ENCODE measurements at regions not wholly inside any gene's neighbourhood (a gene's known extent, or its start where the extent isn't known, plus 50 kb on each side); places are given as distances from the start of the nearest gene placed in this dataset.

- Histone ChIP-seq H3K36me3 (no peaks in the 10 kb centered on the region), H3K4me1 (no peaks in the 10 kb centered on the region), H3K27me3 (no peaks in the 10 kb centered on the region), H3K4me3 (no peak overlapping the region), H3K9me3 (no peaks in the 10 kb centered on the region), H3K27ac (no peak overlapping the region)
- no peak for ATAC-seq
- DNase-seq, result no peak
- intact Hi-C loops (cut with DNase I), result no loop called here
- no peak for TF ChIP-seq CTCF (IDR thresholded peaks at IDR 0.05)
- no peak for TF ChIP-seq POLR2A (IDR thresholded peaks at IDR 0.05)
- 83% methylated on average over 1 of the region's 1 CpG for WGBS (ENCODE audit: insufficient coverage, low coverage, low lambda C conversion rate, missing lambda C conversion rate)
Measured at GRCh38 chr4:35950442-35950841, 293.9 kb downstream of the ARAP2 start.

- WGBS (ENCODE audit: insufficient coverage, low coverage, low lambda C conversion rate, missing lambda C conversion rate), result 58% methylated on average over 2 of the region's 2 CpGs
- H3K36me3 ChIP-seq, result no peaks in the 10 kb centered on the region
Measured at GRCh38 chr4:35952751-35953150, 291.6 kb downstream of the ARAP2 start.

GRCh38 chr4:35963383-35963782 is 280.9 kb downstream of the ARAP2 start:
- H3K27ac ChIP-seq, result no peak overlapping the region
- DNase-seq (no peak), ATAC-seq (no peak)
- H3K4me1 ChIP-seq, result no peaks in the 10 kb centered on the region
- H3K27me3 ChIP-seq, result no peaks in the 10 kb centered on the region
- no peak overlapping the region for H3K4me3 ChIP-seq
- TF ChIP-seq POLR2A (IDR thresholded peaks at IDR 0.05) (no peak), CTCF (IDR thresholded peaks at IDR 0.05) (no peak)
- H3K9me3 ChIP-seq, result no peaks in the 10 kb centered on the region
- no peaks in the 10 kb centered on the region for H3K36me3 ChIP-seq
- WGBS (ENCODE audit: insufficient coverage, low coverage, low lambda C conversion rate, missing lambda C conversion rate), result 70% methylated on average over 4 of the region's 4 CpGs
- intact Hi-C loops (cut with DNase I), result no loop called here

More at GRCh38 chr4:35952751-35953150, 291.6 kb downstream of the ARAP2 start:
- no peak overlapping the region for H3K27ac ChIP-seq
- ATAC-seq (no peak), DNase-seq (no peak)
- H3K9me3 ChIP-seq, result no peaks in the 10 kb centered on the region
- H3K4me3 ChIP-seq, result no peak overlapping the region
- H3K4me1 ChIP-seq, result no peaks in the 10 kb centered on the region
- intact Hi-C loops (cut with DNase I), result no loop called here
- H3K27me3 ChIP-seq, result no peaks in the 10 kb centered on the region
- TF ChIP-seq POLR2A (IDR thresholded peaks at IDR 0.05), result no peak
- no peak for TF ChIP-seq CTCF (IDR thresholded peaks at IDR 0.05)

- Histone ChIP-seq H3K4me1 (no peaks in the 10 kb centered on the region), H3K9me3 (no peaks in the 10 kb centered on the region), H3K27me3 (no peaks in the 10 kb centered on the region), H3K36me3 (no peaks in the 10 kb centered on the region), H3K4me3 (no peak overlapping the region), H3K27ac (no peak overlapping the region)
- intact Hi-C loops (cut with DNase I), result no loop called here
- WGBS (ENCODE audit: insufficient coverage, low coverage, low lambda C conversion rate, missing lambda C conversion rate), result 69% methylated on average over 5 of the region's 5 CpGs
- TF ChIP-seq CTCF (IDR thresholded peaks at IDR 0.05) (no peak), POLR2A (IDR thresholded peaks at IDR 0.05) (no peak)
- no peak for ATAC-seq
- DNase-seq, result no peak
Measured at GRCh38 chr4:35963974-35964515, 280.3 kb downstream of the ARAP2 start.

- ATAC-seq (no peak), DNase-seq (no peak)
- intact Hi-C loops (cut with DNase I), result no loop called here
- no peak for TF ChIP-seq POLR2A (IDR thresholded peaks at IDR 0.05)
- no peak for TF ChIP-seq CTCF (IDR thresholded peaks at IDR 0.05)
- no peaks in the 10 kb centered on the region for H3K27me3 ChIP-seq
- 32% methylated on average over 1 of the region's 1 CpG for WGBS (ENCODE audit: insufficient coverage, low coverage, low lambda C conversion rate, missing lambda C conversion rate)
- no peaks in the 10 kb centered on the region for H3K36me3 ChIP-seq
- H3K4me3 ChIP-seq, result no peak overlapping the region
- H3K9me3 ChIP-seq, result no peaks in the 10 kb centered on the region
- H3K27ac ChIP-seq, result no peak overlapping the region
- H3K4me1 ChIP-seq, result no peaks in the 10 kb centered on the region
Measured at GRCh38 chr4:35965300-35965699, 279.0 kb downstream of the ARAP2 start.

All from right lobe of liver (tissue), 6 donors.